ENCODE measurements at regions not wholly inside any gene's neighbourhood (a gene's known extent, or its start where the extent isn't known, plus 50 kb on each side); places are given as distances from the start of the nearest gene placed in this dataset.

DNA sequence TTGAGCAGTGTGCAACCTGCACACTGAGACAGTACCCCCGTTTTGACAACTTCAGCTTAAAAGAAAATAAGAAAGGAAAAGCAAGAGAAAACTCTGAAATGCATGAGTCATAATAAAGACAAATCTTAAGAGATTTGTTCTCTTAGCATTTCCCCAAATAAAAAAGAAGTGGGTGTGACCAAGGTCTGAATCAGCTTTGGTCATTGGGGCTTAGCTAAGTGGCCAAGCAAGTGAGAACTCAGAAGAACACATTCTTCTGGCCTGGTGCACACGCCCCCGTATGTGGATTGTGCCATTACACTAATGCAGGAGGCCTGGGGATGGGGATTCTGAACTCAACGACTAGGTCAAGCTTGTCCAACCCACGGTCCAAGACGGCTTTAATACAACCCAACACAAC lies 56.9 kb upstream of the PDZRN3 start:
- no peak for DNase-seq (ENCODE audit: low read depth, low spot score)
- no peak overlapping the region for H3K4me3 ChIP-seq
- ChIA-PET CTCF (interaction anchor here (0.9 kb wide), 1 partner anchor 13 kb away, joined by 3 read pairs; no protein-coding TSS in a partner anchor), RAD21 (ENCODE audit: unreplicated experiment) (no interaction called here), POLR2A (no interaction called here), SMC1A (ENCODE audit: uncharacterized antibody, unreplicated experiment) (interaction anchor here (1.2 kb wide), 1 partner anchor 9 kb away, joined by 3 read pairs; no protein-coding TSS in a partner anchor)
- no peaks in the 10 kb centered on the region for H3K4me1 ChIP-seq (ENCODE audit: control insufficient read depth, insufficient read depth, low read length)
- no peak overlapping the region for H2AFZ ChIP-seq (ENCODE audit: control insufficient read depth, low read depth, low read length)
- BruUV-seq (replicated peaks): no TSS peak
- no peaks in the 10 kb centered on the region for H3K79me2 ChIP-seq (ENCODE audit: control insufficient read depth, insufficient read depth, low read length)
- H3K36me3 ChIP-seq (ENCODE audit: control insufficient read depth in 2 of 2, insufficient read depth in 2 of 2, low read length in 1 of 2): no peaks in the 10 kb centered on the region
- TF ChIP-seq TARDBP (IDR thresholded peaks at IDR 0.05; ENCODE audit: borderline replicate concordance) (no peak), BCL11A (IDR thresholded peaks at IDR 0.05; ENCODE audit: low read depth, low read length) (no peak), MYB (IDR thresholded peaks at IDR 0.05; ENCODE audit: borderline replicate concordance, low read depth, low read length) (no peak), MXI1 (IDR thresholded peaks at IDR 0.05; ENCODE audit: low read depth, low read length) (no peak), SUZ12 (IDR thresholded peaks at IDR 0.05; ENCODE audit: unreplicated experiment) (no peak), JUNB (IDR thresholded peaks at IDR 0.05) (no peak), SREBF2 (IDR thresholded peaks at IDR 0.05; ENCODE audit: low read length) (no peak), MTA3 (IDR thresholded peaks at IDR 0.05; ENCODE audit: borderline replicate concordance, low read length) (no peak), IKZF2 (IDR thresholded peaks at IDR 0.05) (no peak), MEF2B (IDR thresholded peaks at IDR 0.05; ENCODE audit: partially characterized antibody, poor library complexity, severe bottlenecking) (no peak), PAX8 (IDR thresholded peaks at IDR 0.05) (no peak), SUPT20H (IDR thresholded peaks at IDR 0.05; ENCODE audit: borderline replicate concordance, control insufficient read depth, low read depth, low read length) (no peak), STAT1 (conservative IDR thresholded peaks at IDR 0.05) (no peak), FOXM1 (IDR thresholded peaks at IDR 0.05; ENCODE audit: low read depth, low read length) (no peak), GABPA (IDR thresholded peaks at IDR 0.05; ENCODE audit: low read depth) (no peak)
- TF ChIP-seq, protein P1, sequence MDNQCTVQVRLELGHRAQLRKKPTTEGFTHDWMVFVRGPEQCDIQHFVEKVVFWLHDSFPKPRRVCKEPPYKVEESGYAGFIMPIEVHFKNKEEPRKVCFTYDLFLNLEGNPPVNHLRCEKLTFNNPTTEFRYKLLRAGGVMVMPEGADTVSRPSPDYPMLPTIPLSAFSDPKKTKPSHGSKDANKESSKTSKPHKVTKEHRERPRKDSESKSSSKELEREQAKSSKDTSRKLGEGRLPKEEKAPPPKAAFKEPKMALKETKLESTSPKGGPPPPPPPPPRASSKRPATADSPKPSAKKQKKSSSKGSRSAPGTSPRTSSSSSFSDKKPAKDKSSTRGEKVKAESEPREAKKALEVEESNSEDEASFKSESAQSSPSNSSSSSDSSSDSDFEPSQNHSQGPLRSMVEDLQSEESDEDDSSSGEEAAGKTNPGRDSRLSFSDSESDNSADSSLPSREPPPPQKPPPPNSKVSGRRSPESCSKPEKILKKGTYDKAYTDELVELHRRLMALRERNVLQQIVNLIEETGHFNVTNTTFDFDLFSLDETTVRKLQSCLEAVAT (IDR thresholded peaks at IDR 0.05): no peak
- TF ChIP-seq, protein P2, sequence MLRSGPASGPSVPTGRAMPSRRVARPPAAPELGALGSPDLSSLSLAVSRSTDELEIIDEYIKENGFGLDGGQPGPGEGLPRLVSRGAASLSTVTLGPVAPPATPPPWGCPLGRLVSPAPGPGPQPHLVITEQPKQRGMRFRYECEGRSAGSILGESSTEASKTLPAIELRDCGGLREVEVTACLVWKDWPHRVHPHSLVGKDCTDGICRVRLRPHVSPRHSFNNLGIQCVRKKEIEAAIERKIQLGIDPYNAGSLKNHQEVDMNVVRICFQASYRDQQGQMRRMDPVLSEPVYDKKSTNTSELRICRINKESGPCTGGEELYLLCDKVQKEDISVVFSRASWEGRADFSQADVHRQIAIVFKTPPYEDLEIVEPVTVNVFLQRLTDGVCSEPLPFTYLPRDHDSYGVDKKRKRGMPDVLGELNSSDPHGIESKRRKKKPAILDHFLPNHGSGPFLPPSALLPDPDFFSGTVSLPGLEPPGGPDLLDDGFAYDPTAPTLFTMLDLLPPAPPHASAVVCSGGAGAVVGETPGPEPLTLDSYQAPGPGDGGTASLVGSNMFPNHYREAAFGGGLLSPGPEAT (IDR thresholded peaks at IDR 0.05; ENCODE audit: low read depth): no peak
- TF ChIP-seq, protein P3, sequence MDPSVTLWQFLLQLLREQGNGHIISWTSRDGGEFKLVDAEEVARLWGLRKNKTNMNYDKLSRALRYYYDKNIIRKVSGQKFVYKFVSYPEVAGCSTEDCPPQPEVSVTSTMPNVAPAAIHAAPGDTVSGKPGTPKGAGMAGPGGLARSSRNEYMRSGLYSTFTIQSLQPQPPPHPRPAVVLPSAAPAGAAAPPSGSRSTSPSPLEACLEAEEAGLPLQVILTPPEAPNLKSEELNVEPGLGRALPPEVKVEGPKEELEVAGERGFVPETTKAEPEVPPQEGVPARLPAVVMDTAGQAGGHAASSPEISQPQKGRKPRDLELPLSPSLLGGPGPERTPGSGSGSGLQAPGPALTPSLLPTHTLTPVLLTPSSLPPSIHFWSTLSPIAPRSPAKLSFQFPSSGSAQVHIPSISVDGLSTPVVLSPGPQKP (IDR thresholded peaks at IDR 0.05; ENCODE audit: low read depth, low read length): no peak
- H4K20me1 ChIP-seq (ENCODE audit: control insufficient read depth, insufficient read depth): no peaks in the 10 kb centered on the region
- no peaks in the 10 kb centered on the region for H3K9me3 ChIP-seq (replicated peaks; ENCODE audit: control insufficient read depth, insufficient read depth, low read length)
- intact Hi-C loops (cut with micrococcal nuclease; ENCODE audit: unreplicated experiment) (no loop called here), in situ Hi-C loops (cut with MboI) (no loop called here)
- no peak overlapping the region for H3K27ac ChIP-seq (ENCODE audit: control insufficient read depth, insufficient read depth)
- no peaks in the 10 kb centered on the region for H3K27me3 ChIP-seq (replicated peaks in 1 of 2; ENCODE audit: control insufficient read depth in 2 of 2, insufficient read depth in 2 of 2, low read length in 1 of 2)
- 4% methylated on average over 6 of the region's 6 CpGs for WGBS (ENCODE audit: insufficient coverage, insufficient replicate concordance, low lambda C conversion rate, missing lambda C conversion rate)
- no peak overlapping the region for H3K4me2 ChIP-seq (ENCODE audit: control insufficient read depth, insufficient read depth)
- H3K9ac ChIP-seq (ENCODE audit: control insufficient read depth, insufficient read depth, low read length): no peak overlapping the region
- no peak for ATAC-seq
- FAIRE-seq: no peak

Data from GM12878 (cell line).